HCT116 (cell line): ENCODE measurements at regions not wholly inside any gene's neighbourhood (a gene's known extent, or its start where the extent isn't known, plus 50 kb on each side); places are given as distances from the start of the nearest gene placed in this dataset.

Source experiments
- CEBPB ChIP-seq: IDR thresholded peaks from 2 replicates; pipeline ENCODE4 v1.6.1; 2012; ENCODE audit warnings: low read depth
- CTCF ChIP-seq, 3 experiments: fragments of 200-600 bp in 1 of 3; sonication (generic) in 1 of 3; IDR thresholded peaks in 2 of 3; conservative IDR thresholded peaks in 1 of 3; 2 replicates each; pipeline ENCODE4 v1.5.1; 2012 to 2017; ENCODE audit warnings: low read depth in 2 of 3, low read length in 2 of 3, antibody characterized with exemption in 1 of 3, borderline replicate concordance in 1 of 3, control low read depth in 1 of 3, mild to moderate bottlenecking in 1 of 3, mixed read lengths in 1 of 3, mixed run types in 1 of 3, moderate library complexity in 1 of 3; ENCODE audit not compliant: insufficient read depth in 1 of 3
- EZH2 ChIP-seq: fragments of 200-600 bp; sonication (generic); IDR thresholded peaks from 2 replicates; pipeline ENCODE4 v1.6.1; 2017; ENCODE audit warnings: antibody characterized with exemption, mixed run types
- FOSL1 ChIP-seq: IDR thresholded peaks from 2 replicates; pipeline ENCODE4 v1.6.1; 2012; ENCODE audit warnings: low read depth
- JUND ChIP-seq: IDR thresholded peaks from 2 replicates; pipeline ENCODE4 v1.6.1; 2012
- MAX ChIP-seq: IDR thresholded peaks from 2 replicates; pipeline ENCODE4 v1.6.1; 2012
- POLR2A ChIP-seq: IDR thresholded peaks from 2 replicates; pipeline ENCODE4 v1.7.0; 2011; ENCODE audit warnings: borderline replicate concordance; ENCODE audit not compliant: insufficient read depth, insufficient read length; ENCODE audit errors: extremely low read depth
- POLR2AphosphoS5 ChIP-seq: IDR thresholded peaks from 2 replicates; pipeline ENCODE4 v1.6.1; 2011; ENCODE audit warnings: mild to moderate bottlenecking, low read depth, low read length, moderate library complexity
- SIN3A ChIP-seq: IDR thresholded peaks from 2 replicates; pipeline ENCODE4 v1.6.1; 2012; ENCODE audit warnings: low read depth
- ZBTB33 ChIP-seq: IDR thresholded peaks from 2 replicates; pipeline ENCODE4 v1.6.1; 2011; ENCODE audit warnings: mild to moderate bottlenecking, low read length, moderate library complexity; ENCODE audit not compliant: insufficient replicate concordance; ENCODE audit errors: extremely low read depth

- no peak for TF ChIP-seq CTCF (IDR thresholded peaks at IDR 0.05 in 2 of 3, conservative IDR thresholded peaks at IDR 0.05 in 1 of 3; ENCODE audit: borderline replicate concordance in 1 of 3, insufficient read depth in 1 of 3, low read depth in 2 of 3, low read length in 2 of 3)
- no peak for TF ChIP-seq MAX
- no peak for TF ChIP-seq JUND
- TF ChIP-seq POLR2A, result no peak
- TF ChIP-seq ZBTB33, result no peak
- no peak for TF ChIP-seq SIN3A
- TF ChIP-seq EZH2, result no peak
- TF ChIP-seq CEBPB, result no peak
- no peak for TF ChIP-seq POLR2AphosphoS5
- no peak for TF ChIP-seq FOSL1
Observed at GRCh38 chr1:96660051-96660450, 61.5 kb upstream of the PTBP2 start.
